IPS-NIHi7 (cell line): ENCODE measurements at regions not wholly inside any gene's neighbourhood (a gene's known extent, or its start where the extent isn't known, plus 50 kb on each side); places are given as distances from the start of the nearest gene placed in this dataset.
"Not testable (repeated sequence)": the region's sequence is repeated elsewhere in the genome, so short reads cannot be mapped to it uniquely, and the experiment has no call there.

Source experiments
- DNase-seq: peaks from one replicate; pipeline ENCODE4 v3.0.0; 2012; ENCODE audit warnings: mixed read lengths; ENCODE audit errors: extremely low spot score

GRCh38 chr1:106398391-106398790 lies 658.1 kb upstream of the PRMT6 start:
- no peak for DNase-seq

GRCh38 chr1:106406114-106406513 lies 650.4 kb upstream of the PRMT6 start:
- DNase-seq = no peak

- DNase-seq = not testable (repeated sequence)
Observed at GRCh38 chr1:106412321-106412720, 644.2 kb upstream of the PRMT6 start.

GRCh38 chr1:106435269-106435668 lies 621.2 kb upstream of the PRMT6 start:
- no peak for DNase-seq

DNA sequence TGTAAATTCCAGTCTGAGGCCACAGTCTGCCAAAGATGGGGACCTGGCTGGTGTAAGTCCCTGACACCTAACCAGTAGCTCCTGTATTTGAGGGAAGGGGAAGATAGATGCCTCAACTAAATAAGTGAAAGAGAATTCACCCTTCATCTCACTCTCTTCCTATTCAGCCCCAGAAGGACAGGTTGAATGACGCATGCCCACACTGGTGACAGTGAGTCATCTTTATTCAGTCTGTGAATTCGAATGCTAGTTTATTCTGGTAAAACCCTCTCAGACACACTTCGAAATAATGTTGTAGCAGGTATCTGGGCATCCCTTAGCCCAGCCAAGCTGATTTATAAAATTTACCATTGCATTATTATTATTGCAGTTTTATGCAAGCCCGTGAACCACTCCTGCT lies 617.0 kb upstream of the PRMT6 start:
- no peak for DNase-seq

- no peak for DNase-seq
Observed at GRCh38 chr1:106447466-106447865, 609.0 kb upstream of the PRMT6 start.

- no peak for DNase-seq
Observed at GRCh38 chr1:106456832-106457231, 599.6 kb upstream of the PRMT6 start.

DNA sequence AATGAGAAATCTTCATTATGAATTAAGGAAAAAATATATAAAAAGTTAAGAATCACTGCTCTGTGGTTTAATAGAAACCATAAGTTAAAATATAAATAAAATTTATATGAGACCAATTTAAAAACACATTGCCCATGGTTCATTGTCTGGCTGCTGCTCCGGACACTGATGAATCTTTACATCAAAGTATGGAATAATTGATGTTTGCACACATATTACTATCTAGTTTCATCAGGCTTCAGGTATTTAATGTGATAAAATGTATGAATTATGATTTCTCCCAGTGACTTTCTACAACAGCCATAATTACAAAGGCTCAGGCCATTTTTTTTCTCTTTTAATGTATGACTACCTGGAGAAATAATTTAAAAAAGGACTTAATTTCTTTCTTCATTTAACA lies 599.1 kb upstream of the PRMT6 start:
- no peak for DNase-seq

- DNase-seq = no peak
Observed at GRCh38 chr1:106458866-106459265, 597.6 kb upstream of the PRMT6 start.

DNA sequence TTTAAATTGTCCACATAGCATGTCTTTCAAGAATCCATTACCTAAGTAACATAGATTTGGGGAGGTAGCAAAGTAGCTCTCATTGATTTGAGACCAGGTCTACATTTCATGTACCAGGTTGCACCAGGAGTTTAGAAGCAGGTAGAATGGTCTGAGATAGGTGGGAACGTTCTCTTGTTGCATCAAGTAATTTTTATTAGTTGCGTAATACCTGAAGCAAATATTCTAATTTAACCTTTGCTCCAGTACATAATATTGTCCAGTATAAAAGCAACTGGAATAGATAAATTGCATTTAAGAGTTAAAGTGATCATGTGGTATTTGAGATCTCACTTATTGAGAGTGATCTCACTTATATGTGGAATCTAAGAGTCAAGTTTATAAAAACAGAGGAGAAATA lies 597.1 kb upstream of the PRMT6 start:
- DNase-seq = no peak

- DNase-seq = no peak
Observed at GRCh38 chr1:106465666-106466065, 590.8 kb upstream of the PRMT6 start.

DNA sequence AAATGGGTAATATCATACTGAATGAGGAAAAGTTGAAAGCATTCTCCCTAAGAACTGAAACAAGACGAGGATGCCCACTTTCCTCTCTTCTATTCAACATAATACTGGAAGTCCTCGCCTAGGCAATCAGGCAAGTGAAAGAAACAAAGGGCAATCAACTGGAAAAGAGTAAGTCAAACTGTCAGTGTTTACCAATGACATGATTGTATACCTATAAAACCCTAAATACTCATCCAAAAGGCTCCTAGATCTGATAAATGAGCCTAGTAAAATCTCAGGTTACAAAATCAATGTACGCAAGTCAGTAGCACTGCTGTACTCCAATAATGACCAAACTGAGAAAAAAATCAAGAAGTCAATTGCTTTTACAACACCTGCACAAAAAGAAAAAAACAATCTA lies 575.8 kb upstream of the PRMT6 start:
- DNase-seq = no peak

DNA sequence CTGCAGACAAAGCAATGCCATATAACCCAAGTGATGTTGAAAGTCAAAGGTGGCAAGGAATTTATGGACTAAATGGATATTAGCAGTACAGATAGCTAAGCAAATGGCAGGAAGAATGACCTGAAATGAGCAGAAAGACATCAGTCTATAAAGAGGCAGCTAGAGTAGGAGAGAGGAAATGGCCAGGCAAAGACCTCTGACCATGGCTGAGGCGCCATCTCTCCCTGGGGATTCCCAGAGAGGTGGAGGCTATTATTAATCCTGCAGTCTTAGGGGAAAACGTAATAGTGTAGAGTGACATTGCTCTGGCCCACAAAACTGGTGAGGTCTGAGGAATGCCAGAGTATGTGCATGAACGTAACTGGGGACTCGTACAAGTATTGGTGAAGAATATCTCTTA lies 563.6 kb upstream of the PRMT6 start:
- no peak for DNase-seq

- DNase-seq = no peak
Observed at GRCh38 chr1:106494646-106495045, 561.8 kb upstream of the PRMT6 start.

GRCh38 chr1:106498238-106498637 lies 558.2 kb upstream of the PRMT6 start:
- DNase-seq = no peak

DNA sequence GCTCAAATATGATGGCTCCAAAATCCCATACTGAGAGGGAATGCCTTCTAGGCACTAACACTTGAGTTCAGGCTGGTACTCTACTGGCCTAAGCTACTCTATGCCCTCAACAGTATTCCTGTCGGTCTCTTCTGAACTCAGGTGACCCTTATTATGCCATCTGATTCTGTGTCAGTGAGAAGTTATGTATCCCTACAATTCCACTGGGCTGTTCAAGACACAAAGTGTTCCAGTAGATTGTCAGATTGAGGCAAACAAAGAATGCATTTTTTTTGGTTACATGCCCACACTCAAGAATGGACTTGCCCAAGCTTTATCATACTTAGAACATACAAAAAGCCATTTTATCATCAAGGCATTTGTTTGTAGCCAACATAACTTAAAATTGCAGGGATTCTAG lies 553.8 kb upstream of the PRMT6 start:
- DNase-seq = no peak

DNA sequence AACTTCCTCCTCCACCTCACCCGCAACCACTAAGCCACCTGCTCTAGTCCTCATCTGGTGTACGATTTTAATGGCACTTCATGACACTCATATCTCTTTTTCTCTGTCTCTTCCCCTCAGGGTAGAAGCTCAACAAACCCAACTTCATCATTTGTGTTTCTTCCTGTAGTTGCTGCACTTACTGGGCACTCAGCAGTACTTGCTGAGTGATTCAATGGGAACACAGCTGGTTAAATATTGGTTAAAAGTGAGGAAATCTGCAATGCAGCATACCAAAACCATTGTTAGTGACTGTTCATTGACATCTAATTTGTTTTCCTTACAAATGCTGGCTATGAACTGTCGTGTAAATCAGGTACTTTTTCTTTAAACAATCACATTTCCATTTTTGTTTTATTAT lies 541.1 kb upstream of the PRMT6 start:
- no peak for DNase-seq

GRCh38 chr1:106517224-106517623 lies 539.2 kb upstream of the PRMT6 start:
- no peak for DNase-seq

- no peak for DNase-seq
Observed at GRCh38 chr1:106523497-106523896, 533.0 kb upstream of the PRMT6 start.

DNA sequence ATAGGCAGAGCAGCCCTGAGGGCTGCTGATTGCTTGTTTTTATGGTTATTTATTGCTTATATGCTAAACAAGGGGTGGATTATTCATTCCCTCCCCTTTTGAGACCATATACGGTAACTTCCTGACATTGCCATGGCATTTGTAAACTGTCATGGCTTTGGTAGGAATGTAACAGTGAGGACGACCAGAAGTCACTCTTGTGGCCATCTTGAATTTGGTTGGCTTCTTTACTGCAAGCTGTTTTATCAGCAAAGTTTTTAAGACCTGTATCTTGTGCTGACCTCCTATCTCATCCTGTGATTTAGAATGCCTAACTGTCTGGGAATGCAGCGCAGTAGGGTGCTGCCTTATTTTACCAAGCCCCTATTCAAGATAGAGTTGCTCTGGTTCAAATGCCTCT lies 531.8 kb upstream of the PRMT6 start:
- DNase-seq = no peak

DNA sequence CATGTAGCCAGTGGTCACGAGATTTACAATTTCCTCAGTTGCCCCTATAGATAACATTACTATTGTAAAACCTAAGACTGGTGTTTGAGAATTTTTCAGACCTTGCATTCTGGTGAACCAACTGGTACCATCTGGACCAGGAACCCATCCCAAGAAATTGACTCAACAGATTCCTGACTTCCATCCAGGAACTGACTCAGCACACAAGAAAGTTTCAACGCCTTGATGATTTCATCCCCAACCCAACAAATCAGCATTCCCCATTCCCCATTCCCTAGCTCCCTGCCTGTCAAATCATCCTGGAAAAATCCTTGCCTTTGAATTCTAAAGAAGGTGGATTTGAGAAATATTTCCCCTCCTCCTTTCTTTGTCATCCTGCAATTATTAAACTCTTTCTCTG lies 529.8 kb upstream of the PRMT6 start:
- DNase-seq = no peak

GRCh38 chr1:106534612-106535011 lies 521.9 kb upstream of the PRMT6 start:
- DNase-seq = no peak

- DNase-seq = no peak
Observed at GRCh38 chr1:106536741-106537140, 519.7 kb upstream of the PRMT6 start.

DNA sequence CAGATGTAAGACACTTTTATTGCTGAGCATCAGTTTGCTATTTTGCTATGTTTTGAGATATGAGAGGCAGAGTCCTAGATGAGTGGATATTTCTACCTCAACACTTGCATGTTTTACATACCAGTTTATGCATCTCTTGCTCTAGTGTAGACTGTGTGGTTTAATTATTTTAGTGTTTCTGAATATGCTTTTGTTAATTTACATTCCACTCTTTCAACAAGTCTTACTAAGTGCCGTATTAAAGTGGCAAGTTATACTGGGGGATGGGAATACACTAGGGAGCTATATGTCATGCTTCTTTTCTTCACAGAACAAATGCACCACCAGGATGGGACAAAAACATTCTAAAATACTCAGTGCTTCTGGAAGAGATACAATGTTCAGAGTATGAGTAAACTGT lies 507.7 kb upstream of the PRMT6 start:
- DNase-seq = no peak

- no peak for DNase-seq
Observed at GRCh38 chr1:106554294-106554693, 502.2 kb upstream of the PRMT6 start.
